Erythroblast (primary cell): ENCODE measurements at regions not wholly inside any gene's neighbourhood (a gene's known extent, or its start where the extent isn't known, plus 50 kb on each side); places are given as distances from the start of the nearest gene placed in this dataset.

Experiments
- DNase-seq, 2 experiments: peaks; one replicate each; lab custom pipeline; 2025; lab: John Stamatoyannopoulos, UW
- GATA1 ChIP-seq: IDR thresholded peaks from 2 replicates; pipeline ENCODE4 v1.6.1; 2011; ENCODE audit warnings: low read depth, mild to moderate bottlenecking, control low read depth, low read length, moderate library complexity
- POLR2A ChIP-seq: IDR thresholded peaks from 2 replicates; pipeline ENCODE4 v1.6.1; 2011; ENCODE audit warnings: mild to moderate bottlenecking, low read length

GRCh38 chr5:136629125-136629792, 263.9 kb upstream of the TRPC7 start:
- TF ChIP-seq POLR2A, result no peak
- TF ChIP-seq GATA1, result no peak
- DNase-seq, result no peak

DNA sequence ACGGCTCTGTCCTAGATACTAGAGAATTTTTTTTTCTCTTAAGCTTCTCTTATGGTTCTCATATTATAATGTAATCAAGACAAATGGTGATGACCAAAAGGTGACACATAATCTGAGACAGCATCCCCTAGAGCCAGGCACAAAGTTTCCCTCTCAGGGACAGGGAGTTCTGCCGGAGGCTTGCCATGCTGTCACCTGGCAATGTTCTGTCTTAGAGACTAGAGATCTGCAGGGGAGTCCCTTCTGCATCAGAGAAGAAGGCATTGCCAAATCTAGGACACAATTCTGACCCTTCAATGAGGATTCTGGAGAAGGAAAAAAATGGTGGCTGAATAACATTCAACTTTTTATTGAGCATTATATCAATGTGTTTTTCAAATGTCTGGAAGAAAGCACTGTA, 261.2 kb upstream of the TRPC7 start:
- no peak for TF ChIP-seq GATA1
- no peak for TF ChIP-seq POLR2A
- no peak for DNase-seq

DNA sequence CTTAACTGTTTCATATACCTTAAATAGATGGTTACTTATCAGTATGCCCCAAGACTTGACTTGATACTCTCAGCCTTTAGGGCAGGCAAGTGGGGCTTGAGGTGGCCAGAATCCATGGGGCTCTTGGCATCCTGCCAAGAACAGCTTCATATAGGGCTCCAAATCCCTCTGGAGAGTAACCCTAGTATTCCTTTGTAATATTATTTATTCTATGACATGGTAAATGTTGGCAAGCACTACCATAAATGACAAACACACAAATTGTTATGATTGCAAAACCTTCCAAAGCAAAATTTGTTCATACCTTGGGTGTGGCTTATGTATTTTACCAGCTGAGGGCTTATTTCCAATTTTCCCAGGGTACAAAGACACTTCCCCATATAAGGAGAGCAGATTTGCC, 257.4 kb upstream of the TRPC7 start:
- TF ChIP-seq GATA1 (no peak), POLR2A (no peak)
- no peak for DNase-seq

DNA sequence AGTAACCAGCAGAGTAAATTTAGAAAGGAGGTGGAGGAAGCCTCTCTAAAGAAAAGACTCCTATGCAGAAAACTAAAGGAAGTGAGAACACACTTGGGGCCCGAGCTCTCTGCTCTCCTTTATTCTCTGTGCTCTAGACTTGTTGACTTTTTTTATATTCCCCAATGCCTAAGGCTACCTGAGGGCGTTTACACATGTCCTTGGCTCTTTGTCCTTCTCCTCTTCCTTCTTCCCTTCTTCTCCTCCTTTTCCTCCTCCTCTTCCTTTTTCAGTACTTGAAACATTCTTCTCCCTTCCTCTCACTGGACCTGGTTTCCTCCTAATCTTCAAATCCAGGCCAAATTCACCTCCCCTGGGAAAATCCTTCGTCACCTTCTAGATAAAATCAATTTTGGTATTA, 256.4 kb upstream of the TRPC7 start:
- TF ChIP-seq GATA1 (no peak), POLR2A (no peak)
- DNase-seq, result no peak

DNA sequence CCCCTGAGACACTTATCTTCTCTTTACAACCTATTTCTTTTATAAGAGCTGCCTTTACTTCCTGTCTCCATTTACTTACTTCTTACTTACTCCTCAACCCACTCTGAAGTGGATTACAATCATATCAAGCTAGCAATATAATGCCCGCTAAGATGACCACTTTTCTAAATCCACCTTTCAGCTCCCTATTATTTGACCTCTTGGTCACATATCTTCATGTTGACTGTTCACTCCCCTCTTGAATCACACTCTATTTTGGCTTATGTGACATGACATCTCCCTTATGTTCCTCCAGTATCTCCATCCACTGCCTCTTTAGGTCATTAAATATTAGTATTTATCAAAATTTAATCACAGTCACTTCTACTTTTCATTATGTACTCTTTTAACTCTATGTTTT, 255.3 kb upstream of the TRPC7 start:
- no peak for DNase-seq
- TF ChIP-seq POLR2A (no peak), GATA1 (no peak)

DNA sequence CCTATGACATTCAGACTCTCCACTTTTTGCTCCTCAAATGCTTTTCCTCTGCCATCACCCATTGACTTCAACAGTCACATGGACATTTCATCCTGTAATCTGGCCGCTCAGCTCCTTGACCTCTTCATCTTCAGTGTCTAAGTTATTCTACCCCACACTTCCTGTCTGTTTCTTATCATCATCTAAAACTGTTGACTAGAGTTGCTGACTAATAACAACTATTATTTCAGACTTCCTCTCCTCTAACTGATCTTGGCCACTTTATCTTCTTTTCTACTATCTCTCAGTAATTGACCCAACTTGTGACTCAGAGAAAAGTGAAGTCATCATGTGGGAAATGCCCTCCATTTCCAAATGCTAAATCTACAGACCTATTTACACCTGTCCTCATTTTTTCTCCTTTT, 254.7 kb upstream of the TRPC7 start:
- TF ChIP-seq POLR2A, result no peak
- TF ChIP-seq GATA1, result no peak
- DNase-seq, result peak in 1 of 2 experiments; percentile 19

DNA sequence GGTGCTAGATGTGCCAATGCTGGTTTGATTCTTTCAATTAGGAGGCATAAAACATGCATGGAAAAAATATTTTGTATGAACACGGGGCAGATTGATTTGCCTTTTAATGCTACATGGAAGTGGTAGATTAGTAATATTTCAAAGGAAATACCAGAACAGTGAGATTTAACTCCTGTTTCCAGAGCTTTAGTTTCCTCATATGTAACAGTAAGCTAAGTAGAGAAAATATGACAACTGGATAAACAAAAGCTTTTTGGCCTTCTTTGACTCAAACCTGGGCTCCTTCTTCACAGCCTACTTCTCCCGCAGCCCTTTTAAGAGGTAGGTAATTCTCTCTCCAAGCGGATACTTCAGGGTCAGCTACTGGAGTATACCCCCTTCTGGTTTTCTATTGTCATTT, 254.2 kb upstream of the TRPC7 start:
- TF ChIP-seq POLR2A (no peak), GATA1 (no peak)
- no peak for DNase-seq

- no peak for DNase-seq
- TF ChIP-seq POLR2A (no peak), GATA1 (no peak)
Measured at GRCh38 chr5:136615251-136616119, 250.1 kb upstream of the TRPC7 start.

DNA sequence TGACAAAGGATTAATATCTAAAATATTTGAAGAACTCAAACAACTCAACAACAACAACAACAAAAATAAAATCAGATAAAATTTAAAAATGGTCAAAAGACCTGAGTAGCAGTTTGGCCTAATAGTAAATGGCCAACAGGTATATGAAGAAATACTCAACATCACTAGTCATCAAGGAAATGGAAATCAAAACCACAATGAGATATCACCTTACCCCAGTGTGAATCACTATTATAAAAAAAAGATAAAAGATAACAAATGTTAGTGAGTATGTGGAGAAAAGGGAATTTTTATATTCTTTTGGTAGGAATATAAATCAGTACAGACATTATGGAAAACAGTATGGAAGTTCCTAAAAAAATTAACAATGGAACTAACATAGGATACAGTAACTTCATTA, 247.9 kb upstream of the TRPC7 start:
- no peak for DNase-seq
- no peak for TF ChIP-seq POLR2A
- no peak for TF ChIP-seq GATA1

- no peak for DNase-seq
Measured at GRCh38 chr5:136605638-136606037, 240.3 kb upstream of the TRPC7 start.

DNA sequence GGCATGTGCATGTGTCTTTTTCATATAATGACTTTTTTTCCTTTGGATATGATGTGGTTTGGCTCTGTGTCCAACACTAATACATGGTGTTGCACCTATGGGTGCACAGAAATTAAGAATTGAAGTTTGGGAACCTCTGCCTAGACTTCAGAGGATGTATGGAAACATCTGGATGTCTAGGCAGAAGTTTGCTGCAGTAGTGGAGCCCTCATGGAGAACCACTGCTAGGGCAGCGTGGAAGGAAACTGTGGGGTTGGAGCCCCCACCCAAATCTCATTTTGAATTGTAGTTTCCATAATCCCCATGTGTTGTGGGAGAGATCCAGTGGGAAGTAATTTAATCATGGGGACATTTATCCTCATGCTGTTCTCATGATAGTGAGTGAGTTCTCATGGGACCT, 235.0 kb upstream of the TRPC7 start:
- no peak for DNase-seq
- TF ChIP-seq GATA1 (no peak), POLR2A (no peak)

More at GRCh38 chr5:136605638-136606037, 240.3 kb upstream of the TRPC7 start:
- TF ChIP-seq POLR2A (no peak), GATA1 (no peak)

- TF ChIP-seq GATA1 (no peak), POLR2A (no peak)
- DNase-seq, result no peak
Measured at GRCh38 chr5:136598802-136599404, 233.6 kb upstream of the TRPC7 start.

DNA sequence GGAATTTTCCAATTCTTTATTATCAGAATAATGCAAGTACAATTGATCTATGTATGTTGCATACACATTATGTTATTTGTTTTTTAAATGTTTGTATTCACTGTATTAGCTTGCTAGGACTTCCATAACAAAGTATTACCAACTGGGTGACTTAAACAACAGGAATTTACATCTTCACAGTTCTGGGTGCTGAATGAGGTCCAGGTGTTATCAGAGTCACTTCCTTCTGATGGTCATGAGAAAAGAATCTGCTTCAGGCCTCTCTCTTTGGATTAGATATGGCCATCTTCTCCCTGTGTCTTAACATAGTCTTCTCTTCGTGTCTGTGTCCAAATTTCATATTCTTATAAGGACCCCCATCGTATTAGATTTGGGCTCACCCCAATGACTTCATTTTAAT, 229.1 kb upstream of the TRPC7 start:
- DNase-seq, result no peak
- no peak for TF ChIP-seq GATA1
- TF ChIP-seq POLR2A, result no peak

GRCh38 chr5:136590581-136590980, 225.2 kb upstream of the TRPC7 start:
- DNase-seq, result no peak
- TF ChIP-seq GATA1, result no peak
- no peak for TF ChIP-seq POLR2A
